ENCODE measurements at regions not wholly inside any gene's neighbourhood (a gene's known extent, or its start where the extent isn't known, plus 50 kb on each side); places are given as distances from the start of the nearest gene placed in this dataset.

GRCh38 chr12:61357496-61357895 lies 902.7 kb upstream of the USP15 start:
- Histone ChIP-seq H3K4me3 (replicated peaks; ENCODE audit: insufficient read depth, low read length) (no peak overlapping the region), H3K27me3 (ENCODE audit: insufficient read depth, poor library complexity, severe bottlenecking) (no peaks in the 10 kb centered on the region), H3K27ac (replicated peaks) (no peak overlapping the region)
- TF ChIP-seq POLR2AphosphoS5 (IDR thresholded peaks at IDR 0.05; ENCODE audit: low read depth) (no peak), GABPA (IDR thresholded peaks at IDR 0.05; ENCODE audit: low read depth) (no peak), REST (IDR thresholded peaks at IDR 0.05; ENCODE audit: insufficient replicate concordance, low read depth) (no peak), SPI1 (IDR thresholded peaks at IDR 0.05; ENCODE audit: borderline replicate concordance, low read depth) (no peak), CTCF (IDR thresholded peaks at IDR 0.05; ENCODE audit: insufficient read depth, low read length) (no peak)
- no peak for DNase-seq (ENCODE audit: low read depth in 1 of 2, low spot score in 1 of 2)

- TF ChIP-seq SPI1 (IDR thresholded peaks at IDR 0.05; ENCODE audit: borderline replicate concordance, low read depth) (no peak), GABPA (IDR thresholded peaks at IDR 0.05; ENCODE audit: low read depth) (no peak), REST (IDR thresholded peaks at IDR 0.05; ENCODE audit: insufficient replicate concordance, low read depth) (no peak), CTCF (IDR thresholded peaks at IDR 0.05; ENCODE audit: insufficient read depth, low read length) (no peak), POLR2AphosphoS5 (IDR thresholded peaks at IDR 0.05; ENCODE audit: low read depth) (no peak)
- no peak overlapping the region for H3K4me3 ChIP-seq (replicated peaks; ENCODE audit: insufficient read depth, low read length)
- no peaks in the 10 kb centered on the region for H3K27me3 ChIP-seq (ENCODE audit: insufficient read depth, poor library complexity, severe bottlenecking)
- DNase-seq (ENCODE audit: low read depth in 1 of 2, low spot score in 1 of 2) = no peak
- no peak overlapping the region for H3K27ac ChIP-seq (replicated peaks)
These were observed 898.2 kb upstream of the USP15 start for GRCh38 chr12:61362037-61362436.

- no peak for DNase-seq (ENCODE audit: low read depth in 1 of 2, low spot score in 1 of 2)
- Histone ChIP-seq H3K4me3 (replicated peaks; ENCODE audit: insufficient read depth, low read length) (no peak overlapping the region), H3K27me3 (ENCODE audit: insufficient read depth, poor library complexity, severe bottlenecking) (no peaks in the 10 kb centered on the region), H3K27ac (replicated peaks) (no peak overlapping the region)
- TF ChIP-seq POLR2AphosphoS5 (IDR thresholded peaks at IDR 0.05; ENCODE audit: low read depth) = no peak
- TF ChIP-seq SPI1 (IDR thresholded peaks at IDR 0.05; ENCODE audit: borderline replicate concordance, low read depth) = no peak
- TF ChIP-seq REST (IDR thresholded peaks at IDR 0.05; ENCODE audit: insufficient replicate concordance, low read depth) = no peak
- TF ChIP-seq GABPA (IDR thresholded peaks at IDR 0.05; ENCODE audit: low read depth) = no peak
- no peak for TF ChIP-seq CTCF (IDR thresholded peaks at IDR 0.05; ENCODE audit: insufficient read depth, low read length)
These were observed 895.2 kb upstream of the USP15 start for GRCh38 chr12:61365001-61365400.
